Neuronal stem cell (in vitro differentiated cells): ENCODE measurements at regions not wholly inside any gene's neighbourhood (a gene's known extent, or its start where the extent isn't known, plus 50 kb on each side); places are given as distances from the start of the nearest gene placed in this dataset.

Experiments used
- DNase-seq: peaks from one replicate; pipeline ENCODE4 v3.0.0-alpha.2; 2013; ENCODE audit warnings: low spot score
- H2AFZ ChIP-seq: one replicate; pipeline ENCODE4 v1.6.1; 2013; ENCODE audit warnings: mild to moderate bottlenecking, low read length, inconsistent platforms
- H2AK5ac ChIP-seq: 2 replicates; pipeline ENCODE4 v1.6.1; 2013; ENCODE audit warnings: low read depth, mild to moderate bottlenecking, inconsistent platforms, low read length, moderate library complexity, mixed read lengths
- H2BK120ac ChIP-seq: 2 replicates; pipeline ENCODE4 v1.6.1; 2013; ENCODE audit warnings: low read depth, mild to moderate bottlenecking, inconsistent platforms, low read length, moderate library complexity, mixed read lengths
- H2BK12ac ChIP-seq: one replicate; pipeline ENCODE4 v1.6.1; 2013; ENCODE audit warnings: low read length, inconsistent platforms
- H2BK15ac ChIP-seq: 2 replicates; pipeline ENCODE4 v1.6.1; 2013; ENCODE audit warnings: mild to moderate bottlenecking, low read length, inconsistent platforms, mixed read lengths
- H2BK5ac ChIP-seq: one replicate; pipeline ENCODE4 v1.6.1; 2013; ENCODE audit warnings: inconsistent platforms, mild to moderate bottlenecking, low read length, moderate library complexity
- H3K14ac ChIP-seq: one replicate; pipeline ENCODE4 v1.6.1; 2013; ENCODE audit warnings: low read length, inconsistent platforms
- H3K18ac ChIP-seq: 2 replicates; pipeline ENCODE4 v1.6.1; 2013; ENCODE audit warnings: low read length, inconsistent platforms
- H3K23ac ChIP-seq: 2 replicates; pipeline ENCODE4 v1.6.1; 2013; ENCODE audit warnings: low read depth, mild to moderate bottlenecking, mixed read lengths, low read length, inconsistent platforms; ENCODE audit not compliant: poor library complexity
- H3K27ac ChIP-seq: replicated peaks from 3 replicates; pipeline ENCODE4 v1.5.1; 2013; ENCODE audit warnings: low read length, inconsistent platforms
- H3K27me3 ChIP-seq, 3 experiments: 2 replicates each; pipeline ENCODE4 v1.6.1; 2013; ENCODE audit warnings: low read length in 3 of 3, mild to moderate bottlenecking in 2 of 3, inconsistent platforms in 1 of 3, low read depth in 1 of 3, mixed read lengths in 1 of 3, moderate library complexity in 1 of 3; ENCODE audit not compliant: control insufficient read depth in 3 of 3, insufficient read depth in 3 of 3
- H3K36me3 ChIP-seq, 2 donors: replicated peaks in 1 of 2; 2 replicates each; pipeline ENCODE4 v1.6.1; 2013; ENCODE audit warnings: low read length in 2 of 2; ENCODE audit not compliant: control insufficient read depth in 2 of 2, insufficient read depth in 2 of 2
- H3K4ac ChIP-seq: 2 replicates; pipeline ENCODE4 v1.6.1; 2013; ENCODE audit warnings: inconsistent platforms, mild to moderate bottlenecking, low read length, moderate library complexity
- H3K4me1 ChIP-seq, 2 donors: 1 replicate in 1 of 2; 2 replicates in 1 of 2; pipeline ENCODE4 v1.6.1; 2013; ENCODE audit warnings: low read length in 2 of 2, low read depth in 1 of 2; ENCODE audit not compliant: control insufficient read depth in 2 of 2, insufficient read depth in 1 of 2
- H3K4me2 ChIP-seq: one replicate; pipeline ENCODE4 v1.6.1; 2013; ENCODE audit warnings: mild to moderate bottlenecking, low read length, inconsistent platforms; ENCODE audit not compliant: insufficient read depth, poor library complexity, severe bottlenecking
- H3K4me3 ChIP-seq, 2 donors: 2 replicates each; pipeline ENCODE4 v1.5.1; 2013; ENCODE audit warnings: low read length in 2 of 2, mild to moderate bottlenecking in 2 of 2, inconsistent platforms in 1 of 2, moderate library complexity in 1 of 2
- H3K79me1 ChIP-seq: one replicate; pipeline ENCODE4 v1.6.1; 2013; ENCODE audit warnings: low read depth, mild to moderate bottlenecking, inconsistent platforms, low read length, moderate library complexity
- H3K9ac ChIP-seq: one replicate; pipeline ENCODE4 v1.6.1; 2013; ENCODE audit warnings: mild to moderate bottlenecking, low read depth, low read length, inconsistent platforms; ENCODE audit not compliant: poor library complexity
- H3K9me3 ChIP-seq, 2 donors: replicated peaks in 1 of 2; 2 replicates each; pipeline versions ENCODE3 to v1.6.1; 2013; ENCODE audit warnings: low read length in 2 of 2, mild to moderate bottlenecking in 2 of 2, inconsistent platforms in 1 of 2, low read depth in 1 of 2, mixed read lengths in 1 of 2, moderate library complexity in 1 of 2; ENCODE audit not compliant: control insufficient read depth in 2 of 2, insufficient read depth in 1 of 2
- H4K8ac ChIP-seq: one replicate; pipeline ENCODE4 v1.6.1; 2013; ENCODE audit warnings: low read depth, mild to moderate bottlenecking, inconsistent platforms, low read length, moderate library complexity
- H4K91ac ChIP-seq: one replicate; pipeline ENCODE4 v1.6.1; 2013; ENCODE audit warnings: low read length, low read depth, mild to moderate bottlenecking, inconsistent platforms; ENCODE audit not compliant: poor library complexity
- WGBS, 2 donors: extraction: QIAGEN DNeasy Blood & Tissue Kit; methylation state at CpG; one replicate each; pipeline ENCODE4 v1.1.7; 2013; ENCODE audit warnings: missing lambda C conversion rate in 2 of 2, mixed read lengths in 1 of 2; ENCODE audit not compliant: insufficient read length in 2 of 2, insufficient replicate concordance in 1 of 2; ENCODE audit errors: extremely low coverage in 2 of 2; 5-methylcytosine and 5-hydroxymethylcytosine counted together

DNA sequence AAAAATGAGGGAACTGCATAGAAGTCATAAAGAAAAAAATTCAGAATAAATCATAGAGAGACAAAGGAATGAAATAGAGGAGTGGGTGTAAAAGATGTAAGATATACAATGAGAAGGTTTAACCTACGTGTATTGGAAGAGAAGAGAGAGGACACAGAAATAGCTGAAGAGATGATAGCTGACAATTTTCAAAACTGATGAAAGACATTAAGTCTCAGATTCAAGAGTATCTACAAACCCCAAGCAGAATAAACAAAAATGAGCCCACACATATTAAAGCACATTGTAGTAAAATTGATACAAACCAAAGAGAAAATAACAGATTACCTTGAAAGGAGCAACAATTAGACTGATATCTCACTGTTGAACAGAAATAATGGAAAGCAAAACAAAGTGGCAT, 107.9 kb upstream of the PRNP start:
- WGBS, 2 donors = no CpG with 5 or more reads among the region's 1 CpG
- H4K8ac ChIP-seq = no peak overlapping the region
- no peaks in the 10 kb centered on the region for H3K36me3 ChIP-seq
- no peak overlapping the region for H3K4me2 ChIP-seq
- H2BK5ac ChIP-seq = no peak overlapping the region
- H4K91ac ChIP-seq = no peak overlapping the region
- no peak overlapping the region for H2AFZ ChIP-seq
- H3K14ac ChIP-seq = no peak overlapping the region
- no peaks in the 10 kb centered on the region for H3K9me3 ChIP-seq
- H2BK12ac ChIP-seq = no peak overlapping the region
- H3K79me1 ChIP-seq = no peaks in the 10 kb centered on the region
- no peak overlapping the region for H3K27ac ChIP-seq
- no peaks in the 10 kb centered on the region for H3K4me1 ChIP-seq
- no peak for DNase-seq
- H3K9ac ChIP-seq = no peak overlapping the region
- H3K27me3 ChIP-seq = no peaks in the 10 kb centered on the region
- H3K18ac ChIP-seq = no peak overlapping the region
- H2AK5ac ChIP-seq = no peak overlapping the region
- H3K23ac ChIP-seq = no peak overlapping the region
- no peak overlapping the region for H3K4ac ChIP-seq
- H2BK120ac ChIP-seq = no peak overlapping the region
- H3K4me3 ChIP-seq = no peak overlapping the region
- no peak overlapping the region for H2BK15ac ChIP-seq

- H3K4me2 ChIP-seq = no peak overlapping the region
- no peak overlapping the region for H2BK12ac ChIP-seq
- H2BK5ac ChIP-seq = no peak overlapping the region
- H4K91ac ChIP-seq = no peak overlapping the region
- no peak overlapping the region for H3K4ac ChIP-seq
- no peaks in the 10 kb centered on the region for H3K9me3 ChIP-seq
- no peak overlapping the region for H2BK120ac ChIP-seq
- H2AFZ ChIP-seq = no peak overlapping the region
- no peak overlapping the region for H4K8ac ChIP-seq
- no peak overlapping the region for H3K23ac ChIP-seq
- no peak overlapping the region for H3K9ac ChIP-seq
- H3K27ac ChIP-seq = no peak overlapping the region
- H3K27me3 ChIP-seq = no peaks in the 10 kb centered on the region
- no CpG with 5 or more reads among the region's 3 CpGs for WGBS, 2 donors
- no peak overlapping the region for H3K4me3 ChIP-seq
- no peaks in the 10 kb centered on the region for H3K36me3 ChIP-seq
- H2AK5ac ChIP-seq = no peak overlapping the region
- H3K18ac ChIP-seq = no peak overlapping the region
- no peaks in the 10 kb centered on the region for H3K4me1 ChIP-seq
- no peak overlapping the region for H2BK15ac ChIP-seq
- DNase-seq = no peak
- no peaks in the 10 kb centered on the region for H3K79me1 ChIP-seq
- no peak overlapping the region for H3K14ac ChIP-seq
These were observed 111.9 kb upstream of the PRNP start for GRCh38 chr20:4574356-4574690.

- DNase-seq = no peak
- H4K91ac ChIP-seq = no peak overlapping the region
These were observed 112.5 kb upstream of the PRNP start for GRCh38 chr20:4573564-4574355.

GRCh38 chr20:4571759-4572531, 114.3 kb upstream of the PRNP start:
- Histone ChIP-seq H2BK5ac (no peak overlapping the region), H4K91ac (no peak overlapping the region), H3K4me2 (no peak overlapping the region), H3K36me3 (no peaks in the 10 kb centered on the region), H3K4me3 (no peak overlapping the region), H3K27me3 (no peaks in the 10 kb centered on the region), H3K79me1 (no peaks in the 10 kb centered on the region), H3K23ac (no peak overlapping the region), H3K14ac (no peak overlapping the region), H3K27ac (no peak overlapping the region), H2BK120ac (no peak overlapping the region), H2BK15ac (no peak overlapping the region), H2AFZ (no peak overlapping the region), H3K18ac (no peak overlapping the region), H4K8ac (no peak overlapping the region), H3K9ac (no peak overlapping the region), H3K9me3 (no peaks in the 10 kb centered on the region), H3K4ac (no peak overlapping the region), H2AK5ac (no peak overlapping the region), H3K4me1 (no peaks in the 10 kb centered on the region), H2BK12ac (no peak overlapping the region)
- WGBS, 2 donors = no CpG with 5 or more reads among the region's 8 CpGs
- DNase-seq = no peak

More at GRCh38 chr20:4573564-4574355, 112.5 kb upstream of the PRNP start:
- H2BK120ac ChIP-seq = no peak overlapping the region
- no peak overlapping the region for H2AK5ac ChIP-seq
- H3K18ac ChIP-seq = no peak overlapping the region
- H3K27ac ChIP-seq = no peak overlapping the region
- H2BK12ac ChIP-seq = no peak overlapping the region
- no peak overlapping the region for H3K9ac ChIP-seq
- no peaks in the 10 kb centered on the region for H3K27me3 ChIP-seq
- H3K4ac ChIP-seq = no peak overlapping the region
- H2BK15ac ChIP-seq = no peak overlapping the region
- H3K4me2 ChIP-seq = no peak overlapping the region
- H3K36me3 ChIP-seq = no peaks in the 10 kb centered on the region
- H2BK5ac ChIP-seq = no peak overlapping the region
- H3K4me1 ChIP-seq = no peaks in the 10 kb centered on the region
- H3K4me3 ChIP-seq = no peak overlapping the region
- no peak overlapping the region for H3K23ac ChIP-seq
- no peak overlapping the region for H4K8ac ChIP-seq
- WGBS, 2 donors = no CpG with 5 or more reads among the region's 8 CpGs
- no peaks in the 10 kb centered on the region for H3K79me1 ChIP-seq
- H2AFZ ChIP-seq = no peak overlapping the region
- H3K9me3 ChIP-seq = no peaks in the 10 kb centered on the region
- H3K14ac ChIP-seq = no peak overlapping the region
